IPS-20b (cell line): ENCODE measurements at regions not wholly inside any gene's neighbourhood (a gene's known extent, or its start where the extent isn't known, plus 50 kb on each side); places are given as distances from the start of the nearest gene placed in this dataset.

ENCODE experiments used
- H3K27ac ChIP-seq: one replicate; pipeline ENCODE4 v1.5.1; 2013; ENCODE audit warnings: low read length
- H3K27me3 ChIP-seq: 2 replicates; pipeline ENCODE4 v1.6.1; 2013; ENCODE audit warnings: mild to moderate bottlenecking, low read length, inconsistent platforms; ENCODE audit not compliant: insufficient read depth
- H3K36me3 ChIP-seq: 2 replicates; pipeline ENCODE4 v1.6.1; 2013; ENCODE audit warnings: low read depth, mild to moderate bottlenecking, inconsistent platforms, low read length, moderate library complexity; ENCODE audit not compliant: insufficient read depth
- H3K4me1 ChIP-seq: 2 replicates; pipeline ENCODE4 v1.6.1; 2013; ENCODE audit warnings: mild to moderate bottlenecking, control low read depth, inconsistent platforms, low read length, moderate library complexity; ENCODE audit not compliant: insufficient read depth
- H3K4me3 ChIP-seq: 2 replicates; pipeline ENCODE4 v1.5.1; 2013; ENCODE audit warnings: mild to moderate bottlenecking, low read length, inconsistent platforms
- H3K9ac ChIP-seq: 2 replicates; pipeline ENCODE4 v1.6.1; 2013; ENCODE audit warnings: low read depth, mild to moderate bottlenecking, inconsistent platforms, low read length, moderate library complexity
- H3K9me3 ChIP-seq: 2 replicates; pipeline ENCODE4 v1.6.1; 2013; ENCODE audit warnings: mild to moderate bottlenecking, low read depth, low read length, inconsistent platforms; ENCODE audit not compliant: insufficient read depth

DNA sequence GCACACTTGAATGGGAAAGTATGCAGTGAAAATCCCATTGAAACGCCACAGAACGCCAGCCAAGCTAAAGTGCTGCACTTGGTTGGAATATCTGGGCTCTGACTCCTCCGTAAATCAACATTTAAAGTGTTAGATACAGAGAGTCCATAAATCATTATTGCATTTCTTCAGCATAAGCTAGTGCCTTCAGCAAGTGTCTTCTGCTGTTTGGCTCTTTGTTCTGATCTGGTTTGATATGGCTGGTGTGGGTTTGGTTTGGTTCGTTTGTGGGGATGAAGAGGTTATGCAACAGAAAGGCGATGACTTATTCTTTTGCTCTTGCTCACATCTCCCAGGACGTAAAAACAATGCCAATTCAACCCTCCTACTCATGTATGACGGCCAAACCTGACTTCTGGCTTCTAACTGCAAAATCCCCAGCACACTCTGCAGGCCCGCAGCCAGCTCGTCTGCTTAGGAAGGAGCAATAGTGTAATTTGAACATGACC is 121.8 kb upstream of the ERG start:
- Histone ChIP-seq H3K4me1 (no peaks in the 10 kb centered on the region), H3K27ac (no peak overlapping the region), H3K9me3 (no peaks in the 10 kb centered on the region), H3K4me3 (no peak overlapping the region), H3K9ac (no peak overlapping the region), H3K27me3 (no peaks in the 10 kb centered on the region), H3K36me3 (no peaks in the 10 kb centered on the region)

DNA sequence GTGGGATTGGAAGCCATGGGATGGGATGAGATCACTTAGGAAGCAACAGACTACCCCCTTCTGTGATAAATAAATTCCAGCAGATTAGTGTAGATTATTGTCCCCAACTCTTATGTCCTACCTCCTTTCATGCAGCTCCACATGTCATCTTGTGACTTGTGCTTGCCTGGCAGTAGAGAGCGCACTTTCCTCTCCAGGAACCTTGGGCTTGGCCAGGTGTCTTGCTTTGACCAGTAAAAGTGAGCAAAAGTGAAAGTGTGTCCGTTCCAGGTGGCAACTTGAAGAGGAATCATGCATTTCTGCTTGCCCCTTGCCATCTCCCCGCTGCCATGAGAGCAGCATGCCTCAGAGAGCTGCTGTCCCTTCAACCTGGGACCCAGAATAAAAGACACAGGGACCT is 122.9 kb upstream of the ERG start:
- no peak overlapping the region for H3K27ac ChIP-seq

DNA sequence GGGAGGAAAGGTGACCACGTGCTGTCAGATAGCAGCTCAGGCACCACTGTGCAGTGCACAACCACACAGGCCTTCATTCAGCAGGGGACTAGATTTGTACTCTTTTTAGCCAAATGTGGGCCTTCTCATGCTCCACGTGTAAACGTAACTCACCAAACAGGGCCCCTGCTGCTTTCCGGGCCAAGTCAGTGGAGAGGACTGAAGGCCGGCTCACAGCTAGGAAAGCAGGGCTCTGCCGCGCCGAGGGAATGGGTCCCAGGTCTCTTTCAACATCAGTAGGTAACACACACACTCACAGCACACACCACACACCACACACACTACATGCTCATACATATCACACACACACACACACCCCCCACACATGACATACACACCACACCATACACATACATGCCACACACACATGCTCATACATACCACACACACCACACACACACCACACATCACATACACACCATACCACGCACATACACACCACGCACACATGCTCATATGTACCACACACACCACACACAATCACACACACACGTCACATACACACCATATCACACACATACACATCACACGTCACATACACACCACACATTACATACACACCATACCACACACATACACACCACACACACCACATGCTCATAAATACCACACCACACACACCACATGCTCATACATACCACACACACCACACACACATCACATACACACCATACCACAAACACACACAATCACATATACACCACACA is 124.0 kb upstream of the ERG start:
- Histone ChIP-seq H3K4me1 (no peaks in the 10 kb centered on the region), H3K9ac (no peak overlapping the region), H3K27ac (no peak overlapping the region), H3K27me3 (no peaks in the 10 kb centered on the region), H3K36me3 (no peaks in the 10 kb centered on the region), H3K4me3 (no peak overlapping the region), H3K9me3 (no peaks in the 10 kb centered on the region)

More for the DNA sequence above, 122.9 kb upstream of the ERG start:
- H3K36me3 ChIP-seq: no peaks in the 10 kb centered on the region
- no peaks in the 10 kb centered on the region for H3K4me1 ChIP-seq
- H3K4me3 ChIP-seq: no peak overlapping the region
- H3K9me3 ChIP-seq: no peaks in the 10 kb centered on the region
- no peak overlapping the region for H3K9ac ChIP-seq
- no peaks in the 10 kb centered on the region for H3K27me3 ChIP-seq

DNA sequence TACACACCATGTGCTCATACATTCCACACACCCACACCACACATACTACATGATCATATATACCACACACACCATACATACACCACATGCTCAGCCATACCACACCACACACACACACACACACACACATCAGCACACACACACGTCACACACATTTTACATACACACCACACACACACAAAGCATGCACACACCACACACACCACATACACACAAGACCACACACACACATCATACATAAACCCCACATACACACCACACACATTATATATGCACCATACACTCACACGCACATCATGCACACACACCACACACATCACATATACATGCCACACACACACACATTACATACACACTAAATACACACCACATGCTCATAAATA is 124.5 kb upstream of the ERG start:
- Histone ChIP-seq H3K27ac (no peak overlapping the region), H3K4me1 (no peaks in the 10 kb centered on the region), H3K36me3 (no peaks in the 10 kb centered on the region)

DNA sequence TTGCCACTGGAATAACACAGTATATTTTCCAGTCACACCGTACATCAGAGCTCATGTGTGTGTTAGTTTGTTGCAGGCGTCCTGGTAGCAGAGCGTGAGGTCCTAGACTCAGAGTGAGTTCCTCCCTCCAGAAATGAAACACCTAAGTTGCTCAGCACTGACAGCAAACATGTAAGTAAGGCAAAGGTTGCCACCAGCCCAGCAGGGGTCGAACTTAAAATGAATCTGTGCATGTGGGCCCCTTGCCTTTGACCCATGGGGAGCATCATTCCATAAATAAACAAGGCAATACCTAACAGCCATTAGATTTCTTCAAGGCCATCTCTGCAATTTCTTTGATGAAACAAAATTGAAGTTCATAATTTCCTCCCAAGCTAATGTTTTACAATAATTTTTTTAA is 125.3 kb upstream of the ERG start:
- Histone ChIP-seq H3K27me3 (no peaks in the 10 kb centered on the region), H3K9ac (no peak overlapping the region), H3K9me3 (no peaks in the 10 kb centered on the region), H3K27ac (no peak overlapping the region), H3K4me1 (no peaks in the 10 kb centered on the region), H3K36me3 (no peaks in the 10 kb centered on the region), H3K4me3 (no peak overlapping the region)

More for the DNA sequence above, 124.5 kb upstream of the ERG start:
- H3K4me3 ChIP-seq: no peak overlapping the region
- H3K27me3 ChIP-seq: no peaks in the 10 kb centered on the region
- no peaks in the 10 kb centered on the region for H3K9me3 ChIP-seq
- H3K9ac ChIP-seq: no peak overlapping the region

DNA sequence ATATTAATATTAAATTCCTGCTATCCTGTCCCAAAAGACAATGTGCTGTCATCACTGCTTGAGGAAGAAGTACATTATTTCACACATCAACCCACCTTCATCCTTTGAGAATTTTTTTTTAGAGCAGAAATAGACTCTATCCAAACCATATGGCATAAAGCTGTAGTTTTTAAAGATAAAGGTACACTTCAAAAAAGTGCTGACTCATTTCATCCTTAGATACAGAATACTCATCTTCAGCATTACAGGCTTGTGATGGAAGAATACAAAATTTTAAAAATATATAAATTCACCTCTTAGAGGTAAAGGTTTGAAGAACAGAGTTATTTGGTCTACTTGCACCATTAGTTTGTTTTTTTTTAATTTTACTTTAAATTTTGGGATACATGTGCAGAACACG is 126.7 kb upstream of the ERG start:
- no peak overlapping the region for H3K4me3 ChIP-seq
- H3K9me3 ChIP-seq: peaks cover 7% of the 10 kb centered on the region
- no peak overlapping the region for H3K27ac ChIP-seq
- H3K4me1 ChIP-seq: no peaks in the 10 kb centered on the region
- no peaks in the 10 kb centered on the region for H3K27me3 ChIP-seq
- no peak overlapping the region for H3K9ac ChIP-seq
- H3K36me3 ChIP-seq: no peaks in the 10 kb centered on the region

DNA sequence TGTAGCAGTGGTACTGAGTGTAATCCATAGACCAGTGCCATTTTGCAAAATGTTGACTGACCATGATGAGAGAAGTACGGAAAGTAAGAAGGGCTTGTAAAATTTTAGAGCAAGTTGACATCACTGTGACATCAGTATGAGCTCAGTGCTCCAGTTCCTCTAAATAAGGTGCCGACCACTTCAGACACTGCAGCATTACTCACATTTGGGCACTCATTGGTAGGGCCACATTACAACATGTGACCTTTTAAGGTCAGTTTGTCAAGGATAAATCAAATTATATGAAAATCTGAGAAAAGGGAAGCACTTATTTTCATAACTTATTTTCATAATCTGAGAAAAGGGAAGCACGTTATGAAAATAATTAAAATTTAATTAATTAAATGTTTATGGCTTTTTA is 128.0 kb upstream of the ERG start:
- no peak overlapping the region for H3K27ac ChIP-seq
- no peak overlapping the region for H3K9ac ChIP-seq
- H3K36me3 ChIP-seq: no peaks in the 10 kb centered on the region
- H3K4me3 ChIP-seq: no peak overlapping the region
- H3K9me3 ChIP-seq: peaks cover 7% of the 10 kb centered on the region
- H3K27me3 ChIP-seq: no peaks in the 10 kb centered on the region
- H3K4me1 ChIP-seq: peaks cover 8% of the 10 kb centered on the region; the same call in 1 of the 2 replicates

DNA sequence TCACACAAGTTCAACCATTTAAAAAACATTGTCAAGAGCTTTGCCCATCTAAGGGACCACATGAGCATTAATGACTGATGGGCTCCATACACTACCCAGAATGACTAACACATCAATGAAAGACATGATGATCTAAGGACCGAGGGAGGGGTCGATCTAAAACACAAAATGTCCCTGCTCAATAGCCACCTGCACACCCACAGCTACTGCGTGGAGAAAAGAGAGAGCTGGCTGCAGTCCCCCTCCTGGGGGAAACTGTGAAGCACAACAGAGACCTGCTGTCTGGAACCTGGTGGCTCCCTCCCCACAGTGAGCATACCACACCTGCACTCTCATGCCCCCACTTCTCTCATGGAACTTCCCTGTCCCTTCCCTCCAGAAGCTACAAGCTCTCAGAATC is 130.1 kb upstream of the ERG start:
- H3K27ac ChIP-seq: no peak overlapping the region
- H3K4me3 ChIP-seq: no peak overlapping the region
- peaks cover 7% of the 10 kb centered on the region for H3K9me3 ChIP-seq
- H3K27me3 ChIP-seq: no peaks in the 10 kb centered on the region
- H3K4me1 ChIP-seq: peaks cover 10% of the 10 kb centered on the region; the same call in 1 of the 2 replicates
- no peaks in the 10 kb centered on the region for H3K36me3 ChIP-seq
- H3K9ac ChIP-seq: no peak overlapping the region

DNA sequence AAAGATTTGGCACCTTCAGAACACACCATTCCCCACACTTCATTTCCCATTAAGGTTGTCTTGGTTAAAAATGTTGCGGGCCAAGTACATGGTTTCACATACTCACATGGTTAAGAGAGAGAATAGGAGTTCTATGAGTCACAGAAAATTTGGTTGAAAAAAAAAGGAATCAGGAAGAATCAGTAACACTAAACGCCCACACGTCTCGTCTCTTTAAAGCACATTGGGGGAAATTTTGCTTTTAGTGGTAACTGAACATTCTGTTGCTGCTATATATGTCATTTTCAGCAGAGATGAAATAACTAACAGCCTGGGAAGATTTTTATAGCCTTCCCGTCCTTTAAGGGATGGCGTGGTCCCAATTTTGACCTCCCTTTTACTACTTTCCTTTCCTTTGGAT is 132.9 kb upstream of the ERG start:
- Histone ChIP-seq H3K9me3 (peaks cover 7% of the 10 kb centered on the region), H3K4me3 (no peak overlapping the region), H3K27ac (no peak overlapping the region), H3K4me1 (peaks cover 10% of the 10 kb centered on the region; the same call in 1 of the 2 replicates), H3K27me3 (no peaks in the 10 kb centered on the region), H3K36me3 (no peaks in the 10 kb centered on the region), H3K9ac (no peak overlapping the region)

DNA sequence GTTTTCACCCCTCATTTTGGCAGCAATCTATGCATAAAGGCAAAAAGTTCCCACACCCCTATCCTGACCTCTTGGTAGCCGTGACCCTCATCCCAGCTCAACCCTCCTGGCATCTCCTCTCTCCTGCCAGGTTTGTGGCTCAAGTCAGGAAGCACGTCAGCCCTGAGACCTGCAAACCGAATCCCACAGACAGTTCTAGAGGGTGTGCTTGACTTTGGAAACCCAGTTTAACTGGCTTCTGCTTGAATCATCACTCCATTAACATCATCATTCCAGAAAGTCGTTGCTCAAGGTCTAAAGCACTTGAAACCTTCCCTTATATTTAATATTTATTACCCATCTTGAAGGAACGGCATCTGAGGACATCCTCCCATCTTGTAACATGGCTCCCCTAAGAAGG is 133.4 kb upstream of the ERG start:
- Histone ChIP-seq H3K9ac (no peak overlapping the region), H3K4me1 (peaks cover 10% of the 10 kb centered on the region; the same call in 1 of the 2 replicates), H3K9me3 (peaks cover 7% of the 10 kb centered on the region), H3K27ac (no peak overlapping the region), H3K4me3 (no peak overlapping the region), H3K27me3 (no peaks in the 10 kb centered on the region), H3K36me3 (no peaks in the 10 kb centered on the region)

DNA sequence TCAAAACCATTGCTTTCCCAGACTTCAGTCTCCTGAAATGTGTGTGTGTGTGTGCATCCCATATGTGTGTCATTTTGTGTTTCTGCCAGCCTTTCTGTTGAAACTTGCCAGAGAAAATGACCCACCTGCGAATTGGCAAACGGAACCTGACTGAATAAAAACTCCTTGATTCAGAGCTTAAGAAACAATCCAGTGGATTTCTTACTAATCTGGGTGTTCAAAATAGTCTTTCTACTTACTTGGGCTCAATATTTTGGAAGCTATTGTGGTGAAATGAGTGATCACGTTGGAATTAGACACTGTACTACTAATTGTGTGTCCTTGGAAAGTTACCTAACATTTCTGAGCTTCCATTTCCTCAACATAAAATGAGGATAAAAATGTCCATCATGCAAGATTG is 138.9 kb upstream of the ERG start:
- Histone ChIP-seq H3K4me1 (peaks cover 2% of the 10 kb centered on the region; the same call in 1 of the 2 replicates), H3K4me3 (no peak overlapping the region), H3K27me3 (no peaks in the 10 kb centered on the region), H3K9me3 (no peaks in the 10 kb centered on the region), H3K27ac (no peak overlapping the region), H3K36me3 (no peaks in the 10 kb centered on the region), H3K9ac (no peak overlapping the region)

DNA sequence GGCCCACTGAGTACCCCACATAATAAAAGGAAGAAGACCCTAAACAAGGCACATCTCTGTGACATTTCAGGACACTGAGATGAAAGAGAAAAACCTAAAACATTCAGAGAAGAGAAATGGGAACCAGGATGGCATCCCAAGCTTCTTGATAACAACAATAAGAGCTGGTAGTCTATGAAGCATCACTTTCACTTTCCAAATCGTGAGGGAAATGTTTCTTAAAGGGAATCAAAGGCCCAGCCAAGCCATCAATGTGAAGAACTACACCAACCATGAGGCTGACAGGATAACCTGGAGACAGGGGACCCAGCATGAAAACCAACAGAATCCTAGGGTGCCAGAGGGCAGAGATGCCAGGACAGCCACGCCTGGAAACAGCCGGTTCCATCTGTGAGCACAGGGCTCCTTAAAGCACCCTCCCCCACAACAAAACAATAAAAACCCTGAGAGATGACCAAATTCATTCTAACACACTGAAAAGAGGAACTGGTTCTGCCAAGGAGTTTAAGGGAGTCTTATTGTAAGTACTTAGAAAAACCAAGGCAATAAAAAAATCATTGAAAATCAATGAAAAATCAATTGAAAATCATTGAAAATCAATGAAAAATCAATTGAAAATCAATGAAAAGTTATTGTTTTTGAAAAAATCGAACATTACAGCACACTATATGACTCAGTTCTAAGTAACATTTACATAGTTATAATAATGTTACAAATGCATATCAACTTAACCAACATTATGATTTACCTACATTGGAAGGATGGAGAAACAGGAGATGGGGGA is 141.5 kb upstream of the ERG start:
- Histone ChIP-seq H3K27me3 (0 out of 2 replicates have a peak, but pooled peaks cover 3% of the 10 kb centered on the region), H3K9ac (no peak overlapping the region)

More for the DNA sequence above, 141.5 kb upstream of the ERG start:
- no peak overlapping the region for H3K4me3 ChIP-seq
- peaks cover 16% of the 10 kb centered on the region for H3K4me1 ChIP-seq
- H3K27ac ChIP-seq: no peak overlapping the region
- no peaks in the 10 kb centered on the region for H3K36me3 ChIP-seq
- H3K9me3 ChIP-seq: no peaks in the 10 kb centered on the region
